GM10248 (cell line): ENCODE measurements at regions not wholly inside any gene's neighbourhood (a gene's known extent, or its start where the extent isn't known, plus 50 kb on each side); places are given as distances from the start of the nearest gene placed in this dataset.

Experiments used
- CTCF ChIA-PET: fragments of 300-600 bp; sonication (Branson Sonifier 250); formaldehyde crosslinking; extraction: SDS; loops from one replicate; lab custom pipeline; 2021; ENCODE audit warnings: antibody characterized with exemption; lab: Yijun Ruan, JAX
- POLR2A ChIA-PET: fragments of 350-650 bp; sonication (Branson Sonifier 250); formaldehyde crosslinking; extraction: SDS; loops from one replicate; lab custom pipeline; 2020; ENCODE audit warnings: antibody characterized with exemption; lab: Yijun Ruan, JAX
- DNase-seq: peaks from one replicate; pipeline ENCODE4 v3.0.0; 2012; ENCODE audit errors: extremely low spot score
- CTCF ChIP-seq: IDR thresholded peaks from 2 replicates; pipeline ENCODE4 v1.5.1; 2012; ENCODE audit warnings: mild to moderate bottlenecking, low read depth; ENCODE audit errors: extremely low read depth, missing control alignments, control extremely low read depth

DNA sequence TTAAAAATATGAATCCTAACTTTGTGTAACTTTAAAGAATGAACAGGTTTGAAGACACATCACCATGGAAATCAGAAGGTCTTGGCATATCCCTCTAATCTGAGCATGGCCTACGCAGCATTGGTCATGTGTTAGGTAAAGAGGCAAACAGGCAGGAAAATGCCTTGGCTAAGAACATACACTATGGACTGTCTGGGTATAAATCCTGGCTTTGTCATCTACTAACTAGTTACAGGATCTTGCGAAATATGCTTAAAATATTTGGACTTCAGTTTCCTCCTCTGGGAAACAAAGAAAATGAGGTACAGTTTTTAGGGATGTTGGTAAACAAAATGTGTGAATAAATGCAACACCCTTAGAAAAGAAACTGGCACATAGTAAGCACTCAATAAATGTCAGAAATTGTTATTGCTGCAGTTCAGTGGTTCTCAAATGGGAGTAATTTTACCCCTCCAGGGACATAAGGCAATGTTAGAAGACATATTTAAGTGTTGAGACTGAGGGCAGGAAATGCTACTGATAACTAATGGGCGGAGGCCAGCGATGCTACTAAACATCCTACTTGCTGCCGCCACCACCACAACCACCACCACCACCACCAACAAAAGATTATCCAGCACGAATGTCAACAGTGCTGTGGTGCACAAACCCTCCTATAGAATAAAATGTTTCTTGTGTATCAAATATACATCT lies 770.8 kb upstream of the SOX9 start:
- POLR2A ChIA-PET = no interaction called here
- DNase-seq = no peak
- CTCF ChIA-PET = no interaction called here
- no peak for TF ChIP-seq CTCF

- DNase-seq = no peak
- POLR2A ChIA-PET = no interaction called here
- CTCF ChIA-PET = no interaction called here
- TF ChIP-seq CTCF = no peak
These were observed 760.5 kb upstream of the SOX9 start for GRCh38 chr17:71360301-71360700.

DNA sequence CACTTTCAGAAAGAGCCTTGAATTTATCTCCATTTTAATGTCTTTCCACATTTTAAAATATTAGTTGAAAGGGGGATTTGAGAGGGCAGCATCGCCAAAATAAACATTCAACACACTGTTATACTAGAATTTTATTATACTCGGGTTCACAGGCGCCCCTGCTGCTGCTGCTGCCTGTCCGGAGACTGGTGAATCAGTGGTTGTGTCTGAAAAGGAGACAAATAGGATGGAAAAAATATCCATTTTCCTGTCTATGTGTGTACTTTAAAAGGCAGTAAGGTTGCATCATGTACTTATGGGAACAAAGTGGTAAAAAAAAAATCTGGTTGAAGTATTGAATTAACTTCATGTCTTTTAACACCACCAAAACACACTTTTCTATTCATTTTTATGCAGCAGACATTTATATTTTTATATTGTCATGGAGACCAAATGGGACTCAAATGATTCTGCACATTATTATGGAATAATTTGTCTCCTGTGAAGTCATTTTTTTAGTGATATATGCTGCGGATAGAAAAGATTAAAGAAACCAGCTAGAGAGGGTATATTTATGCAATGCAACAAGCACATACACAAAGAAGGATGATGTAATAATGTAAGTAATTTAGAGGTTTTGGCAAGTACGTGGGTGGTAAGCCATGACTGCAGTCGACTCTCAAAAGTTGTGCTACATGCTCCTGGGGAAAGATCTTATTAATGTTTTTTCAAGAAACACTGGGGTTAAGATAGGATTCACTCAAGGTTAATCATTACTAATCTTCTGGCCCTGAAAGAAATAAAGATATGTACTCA lies 759.0 kb upstream of the SOX9 start:
- no peak for DNase-seq
- ChIA-PET CTCF (no interaction called here), POLR2A (no interaction called here)
- TF ChIP-seq CTCF = no peak

- CTCF ChIA-PET = no interaction called here
- POLR2A ChIA-PET = no interaction called here
- TF ChIP-seq CTCF = no peak
- no peak for DNase-seq
These were observed 757.2 kb upstream of the SOX9 start for GRCh38 chr17:71363661-71364060.

- no peak for TF ChIP-seq CTCF
- DNase-seq = no peak
- POLR2A ChIA-PET = no interaction called here
- CTCF ChIA-PET = interaction anchor here (1.0 kb wide), 1 partner anchor 89 kb away, joined by 5 read pairs; no protein-coding TSS in a partner anchor
These were observed 749.0 kb upstream of the SOX9 start for GRCh38 chr17:71371809-71372208.

DNA sequence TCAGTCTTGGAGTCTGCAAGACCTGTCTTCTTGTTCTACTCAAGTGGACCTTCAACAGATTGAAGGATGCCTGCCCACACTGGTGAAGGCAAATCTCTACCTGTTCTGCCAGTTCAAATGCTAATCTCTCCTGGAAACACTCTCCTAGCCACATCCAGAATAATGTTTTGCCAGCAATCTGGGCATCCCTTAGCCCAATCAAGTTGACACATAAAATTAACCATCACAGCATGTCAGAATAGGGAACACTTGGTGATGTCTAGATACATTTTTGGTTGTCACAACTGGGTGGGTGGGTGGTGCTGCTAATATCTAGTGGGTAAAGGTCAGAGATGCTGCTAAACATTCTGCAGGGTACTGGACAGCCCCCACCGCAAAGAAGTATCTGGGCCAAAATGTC lies 744.9 kb upstream of the SOX9 start:
- no peak for TF ChIP-seq CTCF
- DNase-seq = no peak
- POLR2A ChIA-PET = no interaction called here

More for the DNA sequence above, 744.9 kb upstream of the SOX9 start:
- CTCF ChIA-PET = no interaction called here
